ENCODE measurements at regions not wholly inside any gene's neighbourhood (a gene's known extent, or its start where the extent isn't known, plus 50 kb on each side); places are given as distances from the start of the nearest gene placed in this dataset.

DNA sequence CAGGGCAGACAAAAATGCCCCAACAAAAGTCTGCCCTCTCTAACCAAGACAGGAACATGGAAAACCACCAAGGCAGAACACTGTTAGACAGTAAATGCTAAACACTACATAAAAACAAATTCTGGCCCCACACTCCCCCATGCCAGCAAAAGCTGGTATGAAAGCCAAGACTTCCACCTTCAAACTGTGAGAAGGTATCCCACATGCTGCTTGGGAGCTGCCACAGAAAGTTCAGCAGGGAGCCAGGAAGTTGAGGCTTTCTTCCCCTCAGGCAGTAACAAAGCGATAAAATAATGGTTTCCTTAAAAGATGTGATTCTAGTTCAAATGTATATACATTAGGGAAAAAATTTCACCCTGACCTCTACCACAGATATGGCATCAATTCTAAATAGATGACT lies 770.4 kb upstream of the NDST4 start:
- Histone ChIP-seq H3K4me1 (no peaks in the 10 kb centered on the region), H3K36me3 (no peaks in the 10 kb centered on the region), H3K27me3 (no peaks in the 10 kb centered on the region), H3K4me3 (no peak overlapping the region), H3K27ac (no peak overlapping the region), H3K9me3 (no peaks in the 10 kb centered on the region)
- intact Hi-C loops (cut with DNase I; ENCODE audit: low total_unique reads): no loop called here
- TF ChIP-seq, protein P1, sequence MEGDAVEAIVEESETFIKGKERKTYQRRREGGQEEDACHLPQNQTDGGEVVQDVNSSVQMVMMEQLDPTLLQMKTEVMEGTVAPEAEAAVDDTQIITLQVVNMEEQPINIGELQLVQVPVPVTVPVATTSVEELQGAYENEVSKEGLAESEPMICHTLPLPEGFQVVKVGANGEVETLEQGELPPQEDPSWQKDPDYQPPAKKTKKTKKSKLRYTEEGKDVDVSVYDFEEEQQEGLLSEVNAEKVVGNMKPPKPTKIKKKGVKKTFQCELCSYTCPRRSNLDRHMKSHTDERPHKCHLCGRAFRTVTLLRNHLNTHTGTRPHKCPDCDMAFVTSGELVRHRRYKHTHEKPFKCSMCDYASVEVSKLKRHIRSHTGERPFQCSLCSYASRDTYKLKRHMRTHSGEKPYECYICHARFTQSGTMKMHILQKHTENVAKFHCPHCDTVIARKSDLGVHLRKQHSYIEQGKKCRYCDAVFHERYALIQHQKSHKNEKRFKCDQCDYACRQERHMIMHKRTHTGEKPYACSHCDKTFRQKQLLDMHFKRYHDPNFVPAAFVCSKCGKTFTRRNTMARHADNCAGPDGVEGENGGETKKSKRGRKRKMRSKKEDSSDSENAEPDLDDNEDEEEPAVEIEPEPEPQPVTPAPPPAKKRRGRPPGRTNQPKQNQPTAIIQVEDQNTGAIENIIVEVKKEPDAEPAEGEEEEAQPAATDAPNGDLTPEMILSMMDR (IDR thresholded peaks at IDR 0.05): no peak
- no peak for TF ChIP-seq POLR2A (IDR thresholded peaks at IDR 0.05)
- DNase-seq: no peak

DNA sequence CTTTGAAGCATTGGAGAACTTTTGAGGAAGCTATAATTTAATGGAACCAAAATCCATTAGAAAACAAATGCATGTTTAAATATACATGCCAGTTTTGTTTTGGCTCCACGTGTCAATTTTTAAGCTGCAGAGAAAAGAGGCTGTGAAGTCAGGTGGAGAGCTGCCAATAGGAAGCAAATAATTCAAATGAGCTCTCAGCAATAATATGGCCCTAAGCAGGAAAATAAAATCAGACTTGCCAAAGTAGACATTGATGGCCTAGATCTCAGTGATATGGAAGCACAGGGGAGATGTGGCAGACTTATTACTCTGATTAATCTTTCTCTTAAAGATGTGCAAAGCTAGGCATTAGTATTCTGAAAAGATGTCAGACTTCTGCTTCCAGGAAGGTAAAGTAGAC lies 769.8 kb upstream of the NDST4 start:
- intact Hi-C loops (cut with DNase I; ENCODE audit: low total_unique reads): no loop called here
- Histone ChIP-seq H3K36me3 (no peaks in the 10 kb centered on the region), H3K27ac (no peak overlapping the region), H3K4me3 (no peak overlapping the region), H3K27me3 (no peaks in the 10 kb centered on the region), H3K9me3 (no peaks in the 10 kb centered on the region), H3K4me1 (no peaks in the 10 kb centered on the region)
- no peak for DNase-seq
- TF ChIP-seq, protein P1 (IDR thresholded peaks at IDR 0.05): no peak
- no peak for TF ChIP-seq POLR2A (IDR thresholded peaks at IDR 0.05)

DNA sequence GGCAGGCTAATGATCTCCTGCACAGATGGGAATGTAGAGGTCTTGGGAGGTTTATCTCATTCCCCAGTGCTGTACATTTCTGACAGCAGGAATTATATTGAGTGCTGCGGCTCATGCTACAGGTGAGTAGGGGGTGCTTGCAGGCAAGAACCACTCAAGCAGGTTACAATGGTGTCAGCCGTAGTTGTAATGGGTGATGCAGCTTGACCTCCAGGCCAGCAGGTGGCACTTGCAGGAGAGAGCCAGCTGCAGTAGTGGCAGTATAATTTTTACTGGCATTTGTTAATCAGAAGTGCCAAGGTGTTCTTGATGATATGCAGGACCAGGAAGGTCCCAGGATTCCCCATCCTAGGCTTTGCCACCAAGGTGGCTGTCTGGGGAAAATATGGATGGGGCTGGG lies 759.6 kb upstream of the NDST4 start:
- no peak for TF ChIP-seq POLR2A (IDR thresholded peaks at IDR 0.05)
- TF ChIP-seq, protein P1 (IDR thresholded peaks at IDR 0.05): no peak
- intact Hi-C loops (cut with DNase I; ENCODE audit: low total_unique reads): no loop called here
- H3K4me3 ChIP-seq: no peak overlapping the region
- no peak overlapping the region for H3K27ac ChIP-seq
- H3K9me3 ChIP-seq: no peaks in the 10 kb centered on the region
- no peaks in the 10 kb centered on the region for H3K27me3 ChIP-seq
- no peaks in the 10 kb centered on the region for H3K4me1 ChIP-seq
- no peak for DNase-seq
- no peaks in the 10 kb centered on the region for H3K36me3 ChIP-seq

DNA sequence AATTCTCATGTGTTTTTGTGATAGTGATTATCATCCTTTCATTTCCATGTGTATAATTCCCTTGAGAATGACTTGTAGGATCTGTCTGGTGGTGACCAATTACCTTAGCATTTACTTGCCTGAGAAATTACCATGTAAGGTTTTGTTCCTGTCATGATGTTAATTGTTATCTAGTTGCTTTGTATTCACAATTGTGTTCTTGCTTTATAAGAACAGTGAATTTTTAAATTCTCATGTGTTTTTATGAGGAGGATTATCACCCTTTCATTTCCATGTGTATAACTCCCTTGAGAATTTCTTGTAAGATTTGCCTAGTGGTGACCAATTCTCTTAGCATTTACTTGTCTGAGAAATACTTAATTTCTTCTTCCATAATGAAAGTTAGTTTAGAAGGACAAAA lies 758.2 kb upstream of the NDST4 start:
- Histone ChIP-seq H3K4me3 (no peak overlapping the region), H3K4me1 (no peaks in the 10 kb centered on the region), H3K36me3 (no peaks in the 10 kb centered on the region), H3K27me3 (no peaks in the 10 kb centered on the region), H3K27ac (no peak overlapping the region), H3K9me3 (no peaks in the 10 kb centered on the region)
- intact Hi-C loops (cut with DNase I; ENCODE audit: low total_unique reads): no loop called here
- TF ChIP-seq POLR2A (IDR thresholded peaks at IDR 0.05): no peak
- TF ChIP-seq, protein P1 (IDR thresholded peaks at IDR 0.05): no peak
- no peak for DNase-seq

DNA sequence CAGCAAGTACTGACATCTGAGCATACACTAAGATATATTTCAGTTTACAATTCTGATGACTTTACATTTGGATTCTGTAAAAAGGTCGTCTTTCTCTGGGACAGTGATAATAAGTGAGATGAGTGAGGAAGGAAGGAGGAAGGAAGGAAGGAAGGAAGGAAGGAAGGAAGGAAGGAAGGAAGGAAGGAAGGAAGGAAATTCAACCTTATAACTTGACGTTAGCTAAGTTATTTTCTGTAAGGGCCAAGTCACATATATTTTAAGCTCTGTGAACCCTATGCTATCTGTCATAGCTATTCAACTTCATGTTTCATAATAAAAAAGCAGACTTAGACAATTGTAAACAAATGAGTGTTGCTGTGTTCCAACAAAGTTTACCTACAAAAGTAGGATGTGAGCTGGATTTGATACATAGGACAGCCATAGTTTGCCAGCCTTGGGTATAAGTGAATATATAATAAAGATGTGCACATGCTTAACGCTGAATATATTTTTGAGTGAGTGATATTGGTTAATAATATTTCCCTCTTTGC lies 753.0 kb upstream of the NDST4 start:
- Histone ChIP-seq H3K4me1 (no peaks in the 10 kb centered on the region), H3K27ac (no peak overlapping the region), H3K27me3 (no peaks in the 10 kb centered on the region), H3K4me3 (no peak overlapping the region), H3K36me3 (no peaks in the 10 kb centered on the region), H3K9me3 (no peaks in the 10 kb centered on the region)
- intact Hi-C loops (cut with DNase I; ENCODE audit: low total_unique reads): no loop called here
- DNase-seq: no peak
- TF ChIP-seq POLR2A (IDR thresholded peaks at IDR 0.05): no peak
- TF ChIP-seq, protein P1 (IDR thresholded peaks at IDR 0.05): no peak
